KMS-11 (cell line): ENCODE measurements at regions not wholly inside any gene's neighbourhood (a gene's known extent, or its start where the extent isn't known, plus 50 kb on each side); places are given as distances from the start of the nearest gene placed in this dataset.
"Not testable (repeated sequence)": the region's sequence is repeated elsewhere in the genome, so short reads cannot be mapped to it uniquely, and the experiment has no call there.

ENCODE experiments used
- H2AFZ ChIP-seq: fragments of 200-600 bp; sonication (generic); 2 replicates; pipeline ENCODE4 v1.6.1; 2016; ENCODE audit warnings: antibody characterized with exemption, mixed run types, low read depth
- H3K27ac ChIP-seq: fragments of 200-600 bp; sonication (generic); 2 replicates; pipeline ENCODE4 v1.6.1; 2016; ENCODE audit warnings: mild to moderate bottlenecking, mixed run types
- H3K27me3 ChIP-seq: fragments of 200-600 bp; sonication (generic); 2 replicates; pipeline ENCODE4 v1.6.1; 2017; ENCODE audit warnings: mild to moderate bottlenecking, low read depth, mixed run types, moderate library complexity; ENCODE audit not compliant: insufficient read depth
- H3K36me3 ChIP-seq: fragments of 200-600 bp; sonication (generic); 2 replicates; pipeline ENCODE4 v1.6.1; 2017; ENCODE audit warnings: mild to moderate bottlenecking, mixed run types; ENCODE audit not compliant: insufficient read depth
- H3K4me1 ChIP-seq: fragments of 200-600 bp; sonication (generic); 2 replicates; pipeline ENCODE4 v1.6.1; 2016; ENCODE audit warnings: mild to moderate bottlenecking, low read depth, mixed run types; ENCODE audit not compliant: poor library complexity, severe bottlenecking
- H3K4me2 ChIP-seq: fragments of 200-600 bp; sonication (generic); 2 replicates; pipeline ENCODE4 v1.7.0; 2016; ENCODE audit warnings: mild to moderate bottlenecking, mixed run types
- H3K4me3 ChIP-seq: fragments of 200-600 bp; sonication (generic); IDR thresholded peaks from 2 replicates; pipeline ENCODE4 v1.6.1; 2017; ENCODE audit warnings: low read depth, low read length, mixed read lengths; ENCODE audit not compliant: insufficient read depth
- H3K79me2 ChIP-seq: fragments of 200-600 bp; sonication (generic); 2 replicates; pipeline ENCODE4 v1.6.1; 2016; ENCODE audit warnings: low read depth, mixed run types; ENCODE audit not compliant: insufficient read depth
- H3K9ac ChIP-seq: fragments of 200-600 bp; sonication (generic); 2 replicates; pipeline ENCODE4 v1.6.1; 2016; ENCODE audit warnings: mild to moderate bottlenecking, mixed run types
- H4K20me1 ChIP-seq: fragments of 200-600 bp; sonication (generic); 2 replicates; pipeline ENCODE4 v1.6.1; 2016; ENCODE audit warnings: mild to moderate bottlenecking, mixed run types; ENCODE audit not compliant: insufficient read depth
- CTCF ChIP-seq: fragments of 200-600 bp; sonication (generic); conservative IDR thresholded peaks from 2 replicates; pipeline ENCODE4 v1.6.1; 2017; ENCODE audit warnings: low read depth, mild to moderate bottlenecking, antibody characterized with exemption, low read length, moderate library complexity, mixed read lengths

- no peaks in the 10 kb centered on the region for H3K27me3 ChIP-seq
- H3K4me1 ChIP-seq = no peaks in the 10 kb centered on the region
- H2AFZ ChIP-seq = no peak overlapping the region
- H3K27ac ChIP-seq = no peak overlapping the region
- no peaks in the 10 kb centered on the region for H4K20me1 ChIP-seq
- H3K4me3 ChIP-seq = no peak overlapping the region
- H3K4me2 ChIP-seq = no peak overlapping the region
- H3K36me3 ChIP-seq = no peaks in the 10 kb centered on the region
- no peak overlapping the region for H3K9ac ChIP-seq
- H3K79me2 ChIP-seq = no peaks in the 10 kb centered on the region
- TF ChIP-seq CTCF = no peak
These were observed 68.5 kb downstream of the FASLG start for GRCh38 chr1:172727275-172727857.

GRCh38 chr1:172727956-172728603 lies 69.2 kb downstream of the FASLG start:
- no peaks in the 10 kb centered on the region for H3K79me2 ChIP-seq
- no peaks in the 10 kb centered on the region for H3K36me3 ChIP-seq
- H3K27me3 ChIP-seq = no peaks in the 10 kb centered on the region
- no peak overlapping the region for H3K9ac ChIP-seq
- no peak overlapping the region; the same call in 1 of the 2 replicates for H2AFZ ChIP-seq
- no peak overlapping the region for H3K4me2 ChIP-seq
- no peaks in the 10 kb centered on the region for H3K4me1 ChIP-seq
- no peaks in the 10 kb centered on the region for H4K20me1 ChIP-seq
- no peak overlapping the region for H3K4me3 ChIP-seq
- no peak overlapping the region for H3K27ac ChIP-seq
- TF ChIP-seq CTCF = peak; percentile 99

GRCh38 chr1:172728705-172729104 lies 69.8 kb downstream of the FASLG start:
- H3K4me1 ChIP-seq, H4K20me1 ChIP-seq, H3K9ac ChIP-seq, H3K4me3 ChIP-seq, H2AFZ ChIP-seq, H3K79me2 ChIP-seq, H3K27ac ChIP-seq, H3K4me2 ChIP-seq, H3K27me3 ChIP-seq, H3K36me3 ChIP-seq: not testable (repeated sequence)

- H3K4me2 ChIP-seq = no peak overlapping the region
- H3K9ac ChIP-seq = no peak overlapping the region
- no peaks in the 10 kb centered on the region for H3K27me3 ChIP-seq
- no peak overlapping the region for H3K4me3 ChIP-seq
- no peaks in the 10 kb centered on the region for H3K4me1 ChIP-seq
- TF ChIP-seq CTCF = no peak
- no peaks in the 10 kb centered on the region for H4K20me1 ChIP-seq
- no peak overlapping the region for H2AFZ ChIP-seq
- no peak overlapping the region for H3K27ac ChIP-seq
- H3K36me3 ChIP-seq = no peaks in the 10 kb centered on the region
- no peaks in the 10 kb centered on the region for H3K79me2 ChIP-seq
These were observed 73.5 kb downstream of the FASLG start for GRCh38 chr1:172732427-172732826.

GRCh38 chr1:172733815-172734214 lies 74.9 kb downstream of the FASLG start:
- Histone ChIP-seq H3K79me2 (no peaks in the 10 kb centered on the region), H3K36me3 (no peaks in the 10 kb centered on the region), H2AFZ (no peak overlapping the region), H3K4me1 (no peaks in the 10 kb centered on the region), H3K27ac (no peak overlapping the region), H4K20me1 (no peaks in the 10 kb centered on the region), H3K4me3 (no peak overlapping the region), H3K9ac (no peak overlapping the region), H3K4me2 (no peak overlapping the region), H3K27me3 (no peaks in the 10 kb centered on the region)
- TF ChIP-seq CTCF = no peak
